WERI-Rb-1 (cell line): ENCODE measurements at regions not wholly inside any gene's neighbourhood (a gene's known extent, or its start where the extent isn't known, plus 50 kb on each side); places are given as distances from the start of the nearest gene placed in this dataset.

Experiments used
- DNase-seq: peaks from one replicate; pipeline ENCODE4 v3.0.0-alpha.2; 2020
- H3K27ac ChIP-seq: fragments of 250-450 bp; sonication (Bioruptor Pico); 2 replicates; pipeline ENCODE4 v1.5.1; 2020; ENCODE audit warnings: mild to moderate bottlenecking, moderate library complexity
- H3K27me3 ChIP-seq: fragments of 250-450 bp; sonication (Bioruptor Pico); 2 replicates; pipeline ENCODE4 v1.5.1; 2021; ENCODE audit warnings: mild to moderate bottlenecking, low read depth, moderate library complexity; ENCODE audit not compliant: insufficient read depth, severe bottlenecking
- H3K36me3 ChIP-seq: fragments of 250-450 bp; sonication (Bioruptor Pico); 2 replicates; pipeline ENCODE4 v1.5.1; 2020; ENCODE audit warnings: mild to moderate bottlenecking, moderate library complexity
- H3K4me3 ChIP-seq: 2 replicates; pipeline ENCODE4 v1.5.1; 2011; ENCODE audit warnings: low read depth, mild to moderate bottlenecking, control low read depth, low read length
- H3K9me3 ChIP-seq: fragments of 250-450 bp; sonication (Bioruptor Pico); 2 replicates; pipeline ENCODE4 v1.5.1; 2021; ENCODE audit warnings: mild to moderate bottlenecking, moderate library complexity; ENCODE audit not compliant: severe bottlenecking
- TF ChIP-seq, protein P1 (sequence below): IDR thresholded peaks from 2 replicates; pipeline ENCODE4 v1.5.1; 2011; ENCODE audit warnings: low read depth, mild to moderate bottlenecking, control low read depth, inconsistent platforms, low read length

DNA sequence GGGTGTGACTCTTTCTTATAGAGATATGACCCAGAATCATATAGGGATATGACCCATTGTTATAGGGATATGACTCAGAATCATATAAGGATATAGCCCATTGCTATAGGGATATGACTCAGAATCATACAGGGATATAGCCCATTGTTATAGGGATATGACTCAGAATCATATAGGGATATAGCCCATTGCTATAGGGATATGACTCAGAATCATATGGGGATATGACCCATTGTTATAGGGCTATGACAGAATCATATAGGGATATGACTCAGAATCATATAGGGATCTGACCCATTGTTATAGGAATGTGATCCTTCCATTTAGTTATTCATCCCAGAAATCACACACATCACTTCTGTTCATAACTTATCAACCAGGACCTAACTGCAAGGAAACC lies 312.2 kb upstream of the ADARB2 start:
- no peaks in the 10 kb centered on the region for H3K36me3 ChIP-seq
- no peak for DNase-seq
- H3K9me3 ChIP-seq, result no peaks in the 10 kb centered on the region
- H3K4me3 ChIP-seq, result no peak overlapping the region
- TF ChIP-seq, protein P1, sequence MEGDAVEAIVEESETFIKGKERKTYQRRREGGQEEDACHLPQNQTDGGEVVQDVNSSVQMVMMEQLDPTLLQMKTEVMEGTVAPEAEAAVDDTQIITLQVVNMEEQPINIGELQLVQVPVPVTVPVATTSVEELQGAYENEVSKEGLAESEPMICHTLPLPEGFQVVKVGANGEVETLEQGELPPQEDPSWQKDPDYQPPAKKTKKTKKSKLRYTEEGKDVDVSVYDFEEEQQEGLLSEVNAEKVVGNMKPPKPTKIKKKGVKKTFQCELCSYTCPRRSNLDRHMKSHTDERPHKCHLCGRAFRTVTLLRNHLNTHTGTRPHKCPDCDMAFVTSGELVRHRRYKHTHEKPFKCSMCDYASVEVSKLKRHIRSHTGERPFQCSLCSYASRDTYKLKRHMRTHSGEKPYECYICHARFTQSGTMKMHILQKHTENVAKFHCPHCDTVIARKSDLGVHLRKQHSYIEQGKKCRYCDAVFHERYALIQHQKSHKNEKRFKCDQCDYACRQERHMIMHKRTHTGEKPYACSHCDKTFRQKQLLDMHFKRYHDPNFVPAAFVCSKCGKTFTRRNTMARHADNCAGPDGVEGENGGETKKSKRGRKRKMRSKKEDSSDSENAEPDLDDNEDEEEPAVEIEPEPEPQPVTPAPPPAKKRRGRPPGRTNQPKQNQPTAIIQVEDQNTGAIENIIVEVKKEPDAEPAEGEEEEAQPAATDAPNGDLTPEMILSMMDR, result no peak
- no peak overlapping the region for H3K27ac ChIP-seq
- H3K27me3 ChIP-seq, result no peaks in the 10 kb centered on the region

DNA sequence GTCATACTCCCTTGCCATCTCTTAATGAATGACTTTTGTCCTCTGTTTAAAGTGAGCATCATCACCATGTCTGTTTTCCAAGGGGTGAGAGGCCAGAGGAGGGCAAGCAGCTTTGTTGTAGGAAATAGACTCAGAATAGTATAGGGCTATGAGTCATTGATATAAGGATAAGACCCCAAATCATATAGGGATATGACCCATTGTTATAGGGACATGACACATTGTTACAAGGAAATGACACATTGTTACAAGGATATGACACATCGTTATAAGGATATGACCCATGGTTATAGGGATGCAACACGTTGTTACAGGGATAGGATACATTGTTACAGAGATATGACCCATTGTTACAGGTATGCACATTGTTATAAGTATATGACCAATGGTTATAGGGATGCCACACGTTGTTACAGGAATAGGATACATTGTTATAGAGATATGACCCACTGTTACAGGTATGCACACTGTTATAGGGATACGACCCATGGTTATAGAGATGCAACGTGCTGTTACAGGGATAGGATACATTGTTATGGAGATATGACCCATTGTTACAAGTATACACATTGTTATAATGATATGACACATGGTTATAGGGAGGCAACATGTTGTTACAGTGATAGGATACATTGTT lies 311.1 kb upstream of the ADARB2 start:
- TF ChIP-seq, protein P1, result no peak
- H3K27me3 ChIP-seq, result no peaks in the 10 kb centered on the region
- no peak for DNase-seq
- H3K27ac ChIP-seq, result no peak overlapping the region
- no peaks in the 10 kb centered on the region for H3K36me3 ChIP-seq
- no peaks in the 10 kb centered on the region for H3K9me3 ChIP-seq
- H3K4me3 ChIP-seq, result no peak overlapping the region

DNA sequence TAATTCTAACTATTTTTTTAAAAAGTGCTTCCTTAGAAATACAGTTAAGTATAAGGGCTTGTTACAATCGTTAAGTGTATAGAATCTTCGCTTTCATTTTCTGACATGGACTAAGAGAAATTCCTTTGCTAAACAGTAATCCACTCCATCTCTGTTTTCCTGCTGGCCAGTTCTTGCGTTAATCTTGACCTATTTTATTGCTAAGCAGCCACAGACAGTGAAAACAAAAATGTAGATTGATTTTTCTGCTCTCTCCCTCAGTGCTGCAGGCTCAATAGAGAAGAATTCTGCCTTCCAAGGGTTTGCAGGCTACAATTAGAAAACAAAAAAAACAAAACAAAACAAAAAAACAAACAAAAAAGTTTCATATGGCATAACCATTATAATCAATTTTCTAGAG lies 310.4 kb upstream of the ADARB2 start:
- Histone ChIP-seq H3K4me3 (no peak overlapping the region), H3K9me3 (no peaks in the 10 kb centered on the region), H3K36me3 (no peaks in the 10 kb centered on the region), H3K27me3 (no peaks in the 10 kb centered on the region), H3K27ac (no peak overlapping the region)
- DNase-seq, result no peak
- TF ChIP-seq, protein P1, result no peak

DNA sequence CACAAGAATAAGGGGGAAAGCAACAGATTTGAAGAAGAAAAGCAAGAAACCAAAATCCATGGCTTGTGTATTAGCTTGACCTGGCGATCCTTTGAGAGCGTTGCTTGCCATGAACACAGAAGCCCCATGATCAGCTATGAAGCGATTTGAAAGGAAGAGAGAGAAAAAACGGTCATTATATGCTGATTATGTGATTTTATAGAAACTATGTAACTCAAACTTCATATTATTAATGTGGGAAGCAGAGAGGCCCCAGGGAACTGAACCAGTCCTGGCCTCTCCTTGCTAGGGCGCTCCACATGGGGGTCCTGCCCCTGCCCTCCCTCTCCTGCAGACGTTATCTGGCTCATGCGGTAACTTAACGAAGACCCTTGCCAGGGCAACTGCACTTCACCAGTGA lies 306.1 kb upstream of the ADARB2 start:
- H3K9me3 ChIP-seq, result no peaks in the 10 kb centered on the region
- no peak overlapping the region for H3K4me3 ChIP-seq
- H3K27me3 ChIP-seq, result no peaks in the 10 kb centered on the region
- TF ChIP-seq, protein P1, result no peak
- H3K27ac ChIP-seq, result no peak overlapping the region
- H3K36me3 ChIP-seq, result no peaks in the 10 kb centered on the region
- DNase-seq, result no peak

DNA sequence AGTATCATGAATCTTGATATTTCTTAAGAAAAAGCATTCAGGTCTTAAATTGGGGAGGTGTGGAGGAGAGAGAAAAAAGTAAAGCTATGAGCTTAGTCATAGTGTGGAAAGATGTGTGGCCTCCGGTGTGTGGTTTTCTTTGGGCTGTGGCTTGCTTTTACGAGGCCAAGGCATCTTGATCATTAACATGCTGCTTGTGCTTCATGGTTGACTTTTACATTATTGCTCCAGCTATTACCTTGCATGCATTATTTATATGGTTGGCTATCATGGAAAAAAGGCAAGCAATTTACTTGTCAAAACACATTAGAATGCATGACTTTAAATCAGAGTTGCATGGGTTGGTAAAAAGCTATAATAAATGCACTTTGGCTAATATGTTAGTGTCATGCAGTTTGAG lies 300.7 kb upstream of the ADARB2 start:
- DNase-seq, result no peak
- Histone ChIP-seq H3K36me3 (no peaks in the 10 kb centered on the region), H3K27me3 (no peaks in the 10 kb centered on the region), H3K4me3 (no peak overlapping the region), H3K27ac (no peak overlapping the region), H3K9me3 (no peaks in the 10 kb centered on the region)
- TF ChIP-seq, protein P1, result no peak

DNA sequence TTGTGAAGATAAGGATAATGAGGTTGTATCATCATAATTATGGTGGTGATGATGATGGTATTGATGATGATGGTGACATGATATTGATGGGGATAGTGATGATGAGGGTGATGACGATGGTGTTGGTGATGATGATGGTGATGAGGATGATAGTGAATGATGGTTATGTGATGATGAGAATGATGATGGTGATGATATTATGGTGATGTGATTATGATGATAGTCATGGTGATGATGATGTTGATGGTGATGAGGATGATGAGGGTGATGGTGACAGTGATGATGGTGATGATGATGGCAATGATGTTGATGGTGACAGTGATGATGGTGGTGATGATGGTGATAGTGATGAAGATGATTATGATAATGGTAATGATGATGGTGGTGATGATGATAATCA lies 299.9 kb upstream of the ADARB2 start:
- TF ChIP-seq, protein P1, result no peak
- Histone ChIP-seq H3K36me3 (no peaks in the 10 kb centered on the region), H3K27me3 (no peaks in the 10 kb centered on the region), H3K4me3 (no peak overlapping the region), H3K9me3 (no peaks in the 10 kb centered on the region), H3K27ac (no peak overlapping the region)
- no peak for DNase-seq
